Endothelial cell (in vitro differentiated cells): ENCODE measurements at regions not wholly inside any gene's neighbourhood (a gene's known extent, or its start where the extent isn't known, plus 50 kb on each side); places are given as distances from the start of the nearest gene placed in this dataset.

ENCODE experiments used
- DNase-seq: peaks from one replicate; pipeline ENCODE4 v3.0.0; 2021; ENCODE audit warnings: low spot score
- H3K27ac Mint-ChIP-seq: one replicate; pipeline ENCODE4 v1.8.0; 2021; ENCODE audit warnings: mixed read lengths, inconsistent platforms; ENCODE audit not compliant: unreplicated experiment
- H3K27me3 Mint-ChIP-seq: one replicate; pipeline ENCODE4 v1.8.0; 2021; ENCODE audit warnings: mild to moderate bottlenecking, moderate library complexity, mixed read lengths, inconsistent platforms; ENCODE audit not compliant: unreplicated experiment
- H3K36me3 Mint-ChIP-seq: one replicate; pipeline ENCODE4 v1.8.0; 2021; ENCODE audit warnings: mild to moderate bottlenecking, low read depth, mixed read lengths, inconsistent platforms; ENCODE audit not compliant: unreplicated experiment
- H3K4me1 Mint-ChIP-seq: one replicate; pipeline ENCODE4 v1.8.0; 2021; ENCODE audit warnings: mild to moderate bottlenecking, mixed read lengths, inconsistent platforms; ENCODE audit not compliant: unreplicated experiment
- H3K4me3 Mint-ChIP-seq: one replicate; pipeline ENCODE4 v1.8.0; 2021; ENCODE audit warnings: mild to moderate bottlenecking, mixed read lengths, inconsistent platforms; ENCODE audit not compliant: unreplicated experiment
- H3K9me3 Mint-ChIP-seq: one replicate; pipeline ENCODE4 v1.8.0; 2021; ENCODE audit warnings: mixed read lengths, inconsistent platforms; ENCODE audit not compliant: unreplicated experiment
- CTCF ChIP-seq: fragments of 200-600 bp; sonication (generic); IDR thresholded peaks from one replicate; pipeline ENCODE4 v1.5.0; 2021; ENCODE audit warnings: antibody characterized with exemption; ENCODE audit not compliant: unreplicated experiment

GRCh38 chr10:84659027-84659426 lies 330.6 kb downstream of the CCSER2 start:
- Mint-ChIP-seq H3K4me1 (peaks cover 2% of the 10 kb centered on the region), H3K9me3 (no peaks in the 10 kb centered on the region)

GRCh38 chr10:84659497-84660439 lies 331.4 kb downstream of the CCSER2 start:
- Mint-ChIP-seq H3K27me3 (no peaks in the 10 kb centered on the region), H3K4me1 (peaks cover 2% of the 10 kb centered on the region), H3K9me3 (no peaks in the 10 kb centered on the region), H3K36me3 (no peaks in the 10 kb centered on the region), H3K27ac (no peak overlapping the region), H3K4me3 (no peak overlapping the region)
- no peak for TF ChIP-seq CTCF
- DNase-seq: no peak

More at GRCh38 chr10:84659027-84659426, 330.6 kb downstream of the CCSER2 start:
- Mint-ChIP-seq H3K27me3 (peaks cover 2% of the 10 kb centered on the region), H3K27ac (no peak overlapping the region), H3K4me3 (no peak overlapping the region), H3K36me3 (no peaks in the 10 kb centered on the region)
- TF ChIP-seq CTCF: no peak
- DNase-seq: no peak

- no peak for TF ChIP-seq CTCF
- Mint-ChIP-seq H3K27ac (no peak overlapping the region), H3K27me3 (no peaks in the 10 kb centered on the region), H3K36me3 (no peaks in the 10 kb centered on the region), H3K4me3 (no peak overlapping the region), H3K9me3 (no peaks in the 10 kb centered on the region), H3K4me1 (peaks cover 2% of the 10 kb centered on the region)
- no peak for DNase-seq
Measured at GRCh38 chr10:84660450-84661159, 332.2 kb downstream of the CCSER2 start.

GRCh38 chr10:84665211-84665610 lies 336.8 kb downstream of the CCSER2 start:
- peaks cover 2% of the 10 kb centered on the region for H3K4me1 Mint-ChIP-seq
- TF ChIP-seq CTCF: no peak
- H3K36me3 Mint-ChIP-seq: no peaks in the 10 kb centered on the region
- no peaks in the 10 kb centered on the region for H3K27me3 Mint-ChIP-seq
- no peaks in the 10 kb centered on the region for H3K9me3 Mint-ChIP-seq
- no peak overlapping the region for H3K4me3 Mint-ChIP-seq
- DNase-seq: no peak
- no peak overlapping the region for H3K27ac Mint-ChIP-seq
